ENCODE measurements at regions not wholly inside any gene's neighbourhood (a gene's known extent, or its start where the extent isn't known, plus 50 kb on each side); places are given as distances from the start of the nearest gene placed in this dataset.

DNA sequence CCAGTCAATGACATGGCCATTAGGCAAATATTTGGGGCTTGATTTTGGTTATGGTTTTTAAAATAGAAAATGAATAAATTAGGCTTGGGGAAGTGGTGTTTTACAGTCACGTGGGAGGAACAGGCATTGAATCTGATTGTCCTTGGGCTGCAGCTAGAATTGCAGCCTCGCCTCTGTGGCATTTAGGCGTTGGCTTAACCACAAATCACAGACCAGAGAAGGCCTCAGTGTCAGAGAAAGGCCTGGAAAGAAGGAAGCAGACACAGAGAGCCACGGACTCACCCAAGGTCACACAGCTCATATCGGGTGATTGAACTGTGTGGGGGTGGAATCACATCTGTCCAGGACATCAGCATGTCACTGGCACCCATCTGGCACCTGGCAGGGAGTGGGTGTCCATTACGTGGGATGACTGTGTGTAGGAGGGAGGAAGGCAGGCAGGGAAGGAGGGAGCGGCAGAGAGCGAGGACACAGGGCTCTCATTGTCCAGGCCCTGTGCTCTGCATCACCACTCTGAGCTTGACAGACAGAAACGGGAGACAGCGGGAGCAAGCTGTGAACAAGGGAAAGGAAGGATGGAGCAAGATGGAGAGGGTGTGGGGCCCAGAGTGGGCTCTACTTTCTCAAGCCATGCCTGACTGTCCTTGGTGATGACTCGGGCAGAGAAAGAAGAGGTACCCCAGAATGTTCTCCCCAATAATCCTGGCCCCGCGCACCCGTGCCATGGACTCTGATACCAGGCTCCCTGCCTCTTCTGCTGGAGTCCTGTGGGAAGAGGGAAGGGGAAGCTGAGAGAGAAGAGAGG, 186.4 kb downstream of the FAM43A start:
- TF ChIP-seq EZH2phosphoT487 (IDR thresholded peaks at IDR 0.05; ENCODE audit: borderline replicate concordance), result no peak
- TF ChIP-seq, protein P1, sequence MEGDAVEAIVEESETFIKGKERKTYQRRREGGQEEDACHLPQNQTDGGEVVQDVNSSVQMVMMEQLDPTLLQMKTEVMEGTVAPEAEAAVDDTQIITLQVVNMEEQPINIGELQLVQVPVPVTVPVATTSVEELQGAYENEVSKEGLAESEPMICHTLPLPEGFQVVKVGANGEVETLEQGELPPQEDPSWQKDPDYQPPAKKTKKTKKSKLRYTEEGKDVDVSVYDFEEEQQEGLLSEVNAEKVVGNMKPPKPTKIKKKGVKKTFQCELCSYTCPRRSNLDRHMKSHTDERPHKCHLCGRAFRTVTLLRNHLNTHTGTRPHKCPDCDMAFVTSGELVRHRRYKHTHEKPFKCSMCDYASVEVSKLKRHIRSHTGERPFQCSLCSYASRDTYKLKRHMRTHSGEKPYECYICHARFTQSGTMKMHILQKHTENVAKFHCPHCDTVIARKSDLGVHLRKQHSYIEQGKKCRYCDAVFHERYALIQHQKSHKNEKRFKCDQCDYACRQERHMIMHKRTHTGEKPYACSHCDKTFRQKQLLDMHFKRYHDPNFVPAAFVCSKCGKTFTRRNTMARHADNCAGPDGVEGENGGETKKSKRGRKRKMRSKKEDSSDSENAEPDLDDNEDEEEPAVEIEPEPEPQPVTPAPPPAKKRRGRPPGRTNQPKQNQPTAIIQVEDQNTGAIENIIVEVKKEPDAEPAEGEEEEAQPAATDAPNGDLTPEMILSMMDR (conservative IDR thresholded peaks at IDR 0.05; ENCODE audit: low read length), result no peak

All from Loucy (cell line).